ENCODE measurements at regions not wholly inside any gene's neighbourhood (a gene's known extent, or its start where the extent isn't known, plus 50 kb on each side); places are given as distances from the start of the nearest gene placed in this dataset.
"Not testable (repeated sequence)": the region's sequence is repeated elsewhere in the genome, so short reads cannot be mapped to it uniquely, and the experiment has no call there.

DNA sequence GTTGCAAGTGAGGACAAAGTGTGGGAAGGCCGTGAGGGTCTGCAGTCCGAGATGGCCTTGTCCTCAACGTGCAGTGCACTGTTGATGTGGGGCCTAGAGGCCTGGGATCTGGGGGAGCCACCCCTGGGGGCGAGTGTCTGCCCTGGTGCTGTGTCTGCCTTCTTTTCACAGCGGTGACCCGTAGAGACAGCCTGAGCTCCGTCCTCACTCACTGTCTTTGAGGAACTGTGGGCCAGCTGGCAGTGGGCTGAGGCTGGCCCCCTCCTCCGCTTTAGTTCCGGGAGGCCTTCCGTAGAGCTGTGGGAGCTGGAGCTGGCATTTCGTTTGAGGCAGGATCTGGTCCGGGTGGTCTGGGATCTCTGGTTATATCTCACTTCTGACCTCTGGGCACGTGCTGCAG is 1370.6 kb downstream of the CDH12 start:
- peak in 1 of 5 donors; percentile 25 for DNase-seq

DNA sequence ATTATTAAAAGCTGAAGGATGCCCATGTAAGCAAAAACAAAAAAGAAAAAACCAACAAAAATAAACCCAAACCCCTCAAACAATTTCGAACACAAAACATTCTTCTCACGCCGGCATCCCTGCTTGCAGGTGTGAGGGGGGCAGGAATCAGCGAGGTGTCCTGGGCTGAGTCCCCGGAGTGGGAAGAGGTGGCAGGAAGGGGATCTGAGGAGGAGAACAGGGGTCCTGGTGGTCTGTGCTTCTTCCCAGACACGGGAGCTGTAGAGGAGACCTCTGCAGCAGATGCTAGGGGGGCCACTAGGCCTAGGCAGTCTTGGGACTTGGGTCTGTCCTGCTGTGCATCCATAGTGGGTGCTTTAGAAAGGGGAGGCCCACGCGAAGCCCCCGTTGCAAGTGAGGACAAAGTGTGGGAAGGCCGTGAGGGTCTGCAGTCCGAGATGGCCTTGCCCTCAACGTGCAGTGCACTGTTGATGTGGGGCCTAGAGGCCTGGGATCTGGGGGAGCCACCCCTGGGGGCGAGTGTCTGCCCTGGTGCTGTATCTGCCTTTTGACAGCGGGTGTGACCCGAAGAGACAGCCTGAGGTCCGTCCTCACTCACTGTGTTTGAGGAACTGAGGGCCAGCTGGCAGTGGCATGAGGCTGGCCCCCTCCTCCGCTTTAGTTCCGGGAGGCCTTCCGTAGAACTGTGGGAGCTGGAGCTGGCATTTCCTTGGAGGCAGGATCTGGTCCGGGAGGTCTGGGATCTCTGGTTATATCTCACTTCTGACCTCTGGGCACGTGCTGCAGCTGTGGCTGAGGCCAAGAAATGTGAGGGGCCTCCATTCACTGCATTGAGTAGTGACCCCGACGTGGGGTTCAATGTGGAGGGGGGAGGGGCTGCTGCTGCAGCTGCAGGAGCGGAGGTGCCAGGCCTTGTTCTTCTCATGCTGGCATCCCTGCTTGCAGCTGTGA is 1371.5 kb downstream of the CDH12 start:
- peak in 1 of 5 donors; percentile 24 for DNase-seq

DNA sequence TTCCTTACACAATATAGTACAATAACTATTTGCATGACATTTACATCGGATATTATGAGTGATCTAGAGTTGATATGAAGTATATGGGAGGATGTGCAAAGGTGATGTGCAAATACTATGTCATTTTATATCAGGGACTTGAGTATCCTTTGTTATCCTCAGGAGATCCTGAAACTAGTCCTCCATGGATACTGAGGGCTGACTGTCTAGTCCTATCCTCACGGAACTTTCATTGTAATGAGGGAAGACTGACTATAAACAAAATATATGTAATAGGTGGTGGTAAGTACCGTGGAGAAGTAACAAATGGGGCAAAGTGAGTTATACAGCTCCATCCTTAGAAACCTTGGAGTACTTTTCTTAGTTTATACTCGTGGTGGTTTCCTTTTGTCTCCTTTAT is 1373.1 kb downstream of the CDH12 start:
- DNase-seq: peak in 1 of 5 donors; percentile 7

DNA sequence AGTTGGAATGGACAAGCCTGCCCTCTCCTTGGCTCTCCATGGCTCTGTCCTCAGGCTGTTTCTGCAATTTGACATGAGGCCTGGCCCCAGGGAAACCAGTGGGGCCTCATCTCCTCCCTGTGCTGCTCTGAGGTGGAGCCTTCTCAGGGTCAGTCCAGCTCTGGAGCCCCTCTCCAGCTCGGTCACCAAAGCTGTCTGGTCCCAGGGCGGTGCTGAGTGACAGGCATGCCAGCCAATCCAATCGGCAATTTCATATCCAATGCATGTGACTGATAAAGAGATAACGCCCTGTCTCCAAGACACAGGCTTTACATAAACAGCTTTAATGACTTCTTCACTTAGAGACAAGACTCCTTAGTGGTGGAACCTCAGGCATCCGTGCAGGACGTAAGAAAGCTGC is 1379.2 kb downstream of the CDH12 start:
- not testable (repeated sequence) for DNase-seq

DNA sequence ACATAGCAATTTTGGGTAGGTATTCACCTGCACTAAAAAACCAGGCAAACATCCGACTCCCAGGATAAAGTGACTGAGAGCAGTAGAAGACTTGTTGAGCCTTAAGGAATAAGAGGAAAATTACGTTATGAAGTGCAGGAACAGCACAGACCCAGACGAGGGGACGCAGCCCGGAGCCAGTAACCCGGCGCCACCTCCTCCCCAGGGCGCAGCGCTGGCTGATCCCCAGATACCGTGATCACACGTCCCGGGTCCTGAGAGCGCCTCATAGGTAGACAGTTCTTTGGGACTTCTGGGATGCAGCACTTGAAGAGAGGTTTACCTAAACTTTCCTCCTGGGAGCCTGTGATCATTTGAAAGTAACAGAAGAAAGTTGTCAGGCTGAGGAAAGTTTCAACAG is 1379.7 kb downstream of the CDH12 start:
- not testable (repeated sequence) for DNase-seq

DNA sequence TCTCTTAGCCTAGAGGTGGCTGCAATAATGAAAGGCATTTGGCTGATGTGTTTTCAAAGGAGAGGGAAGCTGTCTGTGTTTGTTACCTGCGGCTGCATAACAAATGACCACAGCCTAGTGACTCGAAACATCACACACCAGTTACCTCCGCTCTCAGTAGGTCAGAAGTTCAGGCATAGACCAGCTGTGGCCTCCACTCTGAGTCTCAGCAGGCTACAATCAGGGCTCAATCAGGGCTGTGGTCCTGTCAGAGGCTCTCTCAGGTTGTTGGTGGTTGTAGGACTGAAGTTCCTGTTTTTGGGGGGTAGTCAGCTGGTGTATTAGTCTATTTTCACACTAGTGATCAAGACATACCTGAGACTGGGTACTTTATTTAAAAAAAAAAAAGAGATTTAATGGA is 1381.5 kb downstream of the CDH12 start:
- not testable (repeated sequence) for DNase-seq

DNA sequence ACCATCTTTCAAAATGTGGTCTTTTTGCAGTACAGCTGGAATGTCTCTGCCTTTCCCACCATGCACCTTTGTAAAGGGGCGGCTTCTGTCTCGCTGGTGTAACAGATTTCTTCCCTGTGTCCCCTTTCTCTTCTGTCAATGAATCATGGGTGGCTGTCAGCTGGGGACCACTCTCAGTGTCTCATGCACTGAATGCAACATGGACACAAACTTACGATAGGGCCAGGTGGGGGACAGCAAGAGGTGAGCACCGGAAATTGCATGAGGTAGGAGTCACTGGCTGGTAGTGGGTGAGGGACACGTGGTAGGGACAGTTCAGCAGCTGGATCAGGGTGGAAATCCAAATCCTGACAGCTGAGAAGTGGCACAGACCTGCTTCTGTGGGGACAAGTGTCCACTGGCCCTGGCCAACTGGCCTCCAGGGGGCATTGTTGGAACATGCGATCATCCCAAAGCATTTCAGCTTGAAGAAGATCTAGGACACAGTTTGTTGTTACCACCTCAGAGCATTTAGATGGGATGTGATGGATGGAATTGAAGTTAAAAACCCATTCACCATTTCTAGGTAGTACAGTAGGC is 1383.5 kb downstream of the CDH12 start:
- peak in 1 of 5 donors; percentile 2 for DNase-seq

DNA sequence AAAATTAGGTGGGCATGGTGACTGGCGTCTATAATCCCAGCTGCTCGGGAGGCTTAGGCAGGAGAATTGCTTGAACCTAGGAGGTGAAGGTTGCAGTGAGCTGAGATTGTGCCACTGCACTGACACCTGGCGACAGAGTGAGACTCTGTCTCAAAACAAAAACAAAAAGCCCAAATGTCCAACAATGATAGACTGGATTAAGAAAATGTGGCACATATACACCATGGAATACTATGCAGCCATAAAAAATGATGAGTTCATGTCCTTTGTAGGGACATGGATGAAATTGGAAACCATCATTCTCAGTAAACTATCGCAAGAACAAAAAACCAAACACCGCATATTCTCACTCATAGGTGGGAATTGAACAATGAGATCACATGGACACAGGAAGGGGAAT is 1385.6 kb downstream of the CDH12 start:
- not testable (repeated sequence) for DNase-seq

DNA sequence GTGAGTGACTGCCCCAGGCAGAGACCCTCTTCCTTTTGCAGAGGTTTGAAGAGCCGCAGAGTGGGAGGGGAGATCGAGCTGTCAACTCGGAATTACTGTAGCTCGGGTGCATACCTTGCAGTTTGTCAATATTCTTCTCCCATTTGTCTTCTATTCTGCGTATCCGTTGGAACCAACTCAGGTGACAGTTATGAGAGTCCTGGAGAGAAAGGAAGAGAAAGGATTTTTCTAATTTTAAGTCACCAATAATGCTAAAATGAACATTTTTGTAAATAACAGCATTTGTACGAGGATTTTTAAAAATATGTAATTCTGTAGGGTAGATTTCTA is 1393.4 kb downstream of the CDH12 start:
- not testable (repeated sequence) for DNase-seq

DNA sequence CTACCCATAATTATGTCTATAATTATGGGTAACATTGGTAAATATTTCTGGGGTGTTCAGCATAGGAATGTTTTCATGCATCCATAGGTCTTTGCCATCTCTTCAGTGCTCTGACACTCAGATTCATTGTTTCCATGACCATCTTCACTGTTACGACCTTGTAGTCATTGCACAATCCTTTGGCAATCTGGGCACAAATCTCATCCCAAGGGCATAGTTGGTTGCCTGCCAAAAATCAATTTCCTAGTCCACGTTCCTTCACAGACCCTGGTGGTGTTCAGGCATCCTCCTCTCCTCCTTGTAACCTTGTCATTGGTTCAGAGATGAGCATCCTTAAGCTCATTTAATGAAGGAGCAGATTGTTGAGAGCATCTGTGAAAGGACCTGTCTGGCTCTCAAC is 1400.7 kb downstream of the CDH12 start:
- DNase-seq: no peak

DNA sequence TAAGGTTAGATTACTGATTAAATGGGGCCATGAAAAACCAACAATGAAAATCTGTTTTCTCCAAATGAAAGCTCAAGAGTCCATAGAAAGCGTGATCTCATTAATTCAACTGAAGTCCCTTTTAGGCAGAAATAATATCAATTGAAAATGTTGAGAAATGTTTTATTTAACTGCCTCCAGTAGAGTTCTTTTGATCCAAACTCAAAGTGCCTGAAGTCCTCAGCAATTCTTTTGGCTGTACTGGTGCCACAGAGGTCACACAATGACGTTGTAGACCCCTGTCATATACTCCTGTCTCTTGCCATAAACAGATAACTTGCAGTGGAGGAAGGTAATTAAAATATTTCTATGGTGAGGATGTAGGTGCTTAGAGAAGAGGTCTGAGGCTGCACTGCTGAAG is 1420.5 kb downstream of the CDH12 start:
- DNase-seq: no peak

DNA sequence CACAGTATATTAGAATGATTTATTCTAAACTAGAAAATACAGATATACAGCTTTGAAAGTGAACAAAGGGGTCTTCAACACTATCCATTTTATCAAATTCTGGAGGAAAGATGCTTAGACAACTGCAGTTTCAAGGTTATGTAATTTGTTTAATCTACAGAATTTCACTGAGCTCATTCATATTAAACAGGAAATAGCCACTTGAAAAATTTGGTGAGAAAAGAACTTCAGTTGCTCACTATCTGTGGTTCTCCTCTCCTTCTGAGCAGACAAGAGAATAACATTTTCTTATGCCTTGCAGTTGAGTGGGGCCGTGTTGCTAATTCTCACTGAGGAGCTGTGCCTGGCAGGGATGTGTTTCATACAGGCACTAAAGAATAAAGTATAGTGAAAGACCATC is 1428.2 kb downstream of the CDH12 start:
- DNase-seq: no peak

DNA sequence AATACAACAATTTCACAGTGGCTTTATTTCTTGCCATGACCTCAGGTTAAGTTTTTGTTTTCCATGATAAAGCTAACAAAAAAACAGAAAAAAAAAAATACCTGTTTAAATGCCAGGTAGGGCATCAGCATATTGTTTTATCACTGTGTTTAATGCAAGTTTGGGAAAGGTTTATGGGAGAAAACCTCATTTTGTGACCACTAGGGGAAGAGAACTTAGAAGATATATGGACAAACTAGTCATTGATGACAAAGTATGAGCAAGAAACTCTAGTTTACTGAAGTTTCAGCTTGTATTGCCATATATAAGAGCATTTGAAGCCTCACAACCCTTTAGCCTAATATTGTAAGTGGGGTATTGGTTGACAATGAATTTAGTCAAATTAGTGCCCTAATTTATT is 1431.4 kb upstream of the CDH18 start:
- no peak for DNase-seq

DNA sequence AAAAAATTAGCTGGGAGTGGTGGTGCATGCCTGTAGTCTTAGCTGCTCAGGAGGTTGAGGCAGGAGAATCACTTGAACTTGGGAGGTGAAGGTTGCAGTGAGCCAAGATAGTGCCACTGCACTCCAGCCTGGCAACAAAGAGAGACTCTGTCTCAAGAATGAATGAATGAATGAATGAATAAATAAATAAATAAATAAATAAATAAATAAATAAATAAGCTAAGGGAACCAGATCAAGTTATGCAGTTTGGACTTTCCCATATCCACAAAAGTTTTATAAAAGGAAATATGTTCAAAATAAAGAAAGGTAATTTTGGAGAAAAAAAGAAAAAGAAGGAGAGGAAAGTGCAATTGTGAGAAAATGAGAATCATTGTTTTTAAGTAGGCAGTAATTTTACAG is 1414.1 kb upstream of the CDH18 start:
- not testable (repeated sequence) for DNase-seq

DNA sequence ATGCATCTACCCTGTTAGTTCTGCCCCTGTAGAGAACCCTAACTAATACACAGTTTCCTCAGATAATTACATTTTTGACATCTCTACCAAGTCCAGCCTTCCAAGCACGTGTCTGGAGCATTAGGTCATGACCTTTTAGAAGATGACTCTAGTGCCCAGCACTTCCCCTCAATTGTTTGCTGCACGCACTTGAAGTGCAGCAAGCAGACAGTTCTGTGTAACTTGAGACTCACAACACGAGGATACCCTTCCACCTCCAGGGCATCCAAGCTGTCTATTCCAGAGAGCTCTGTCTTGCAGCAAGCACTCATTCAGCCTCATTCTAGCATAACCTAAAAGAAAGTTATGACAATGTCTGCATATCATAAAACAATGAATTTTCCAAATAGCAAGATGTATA is 1410.5 kb upstream of the CDH18 start:
- no peak for DNase-seq

DNA sequence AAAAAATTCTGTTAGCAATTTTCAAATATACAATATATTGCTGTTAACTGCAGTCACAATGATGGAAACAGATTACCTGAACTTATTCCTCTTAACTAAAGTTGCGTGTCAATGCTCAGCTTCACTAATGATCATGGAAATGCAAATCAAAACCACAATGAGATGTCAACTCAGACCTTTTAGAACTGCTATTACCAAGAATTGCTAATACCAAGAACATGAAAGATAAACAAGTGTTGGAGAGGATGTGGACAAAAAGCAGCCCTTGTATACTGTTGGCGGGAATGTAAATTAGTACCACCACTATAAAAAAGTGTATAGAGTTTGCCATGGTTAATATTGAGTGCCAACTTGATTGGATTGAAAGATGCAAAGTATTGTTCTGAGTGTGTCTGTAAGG is 1409.7 kb upstream of the CDH18 start:
- DNase-seq: no peak

DNA sequence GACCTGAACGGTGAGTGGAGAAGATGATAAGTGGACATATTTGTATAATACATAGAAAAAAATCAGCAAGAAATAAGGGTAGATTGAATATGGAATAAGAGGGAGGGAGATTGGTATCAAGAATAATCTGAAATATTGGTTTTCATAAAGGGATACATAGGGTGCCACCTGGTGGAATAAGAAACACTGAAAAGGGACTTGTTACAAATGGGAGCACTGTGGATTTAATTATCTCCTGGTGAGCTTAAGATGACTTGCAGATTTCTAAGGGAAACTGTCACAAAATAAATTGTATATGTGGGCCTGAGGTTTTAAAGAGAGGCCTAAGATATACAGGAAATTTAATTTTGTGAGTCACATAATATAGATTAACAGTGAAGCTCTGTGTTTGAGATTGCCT is 1403.5 kb upstream of the CDH18 start:
- DNase-seq: no peak

DNA sequence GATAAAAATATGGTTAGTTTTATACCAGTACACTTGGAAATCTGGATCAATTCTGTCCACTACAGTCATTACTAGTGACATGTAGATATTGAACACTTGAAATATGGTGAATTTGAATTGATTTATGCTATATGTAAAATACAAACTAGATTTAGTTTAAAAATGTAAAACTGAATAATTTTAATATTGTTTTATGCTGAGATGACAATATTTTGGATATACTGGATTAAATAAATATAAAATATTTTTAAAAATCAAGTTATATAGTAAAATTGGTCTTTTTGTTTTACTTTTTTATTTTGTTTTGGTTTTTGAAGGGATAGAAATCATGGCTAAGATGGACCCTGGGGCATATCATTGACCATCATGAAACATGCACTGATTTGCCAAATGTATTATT is 1372.8 kb upstream of the CDH18 start:
- DNase-seq: not testable (repeated sequence)

DNA sequence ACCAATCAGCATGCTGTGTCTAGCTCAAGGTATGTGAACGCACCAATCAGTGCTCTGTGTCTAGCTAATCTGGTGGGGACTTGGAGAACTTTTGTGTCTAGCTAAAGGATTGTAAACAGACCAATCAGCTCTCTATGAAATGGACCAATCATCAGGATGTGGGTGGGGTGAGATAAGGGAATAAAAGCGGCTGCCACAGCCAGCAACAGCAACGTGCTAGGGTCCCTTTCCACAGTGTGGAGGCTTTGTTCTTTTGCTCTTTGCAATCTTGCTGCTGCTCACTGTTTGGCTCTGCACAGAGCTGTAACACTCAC is 1353.9 kb upstream of the CDH18 start:
- not testable (repeated sequence) for DNase-seq

DNA sequence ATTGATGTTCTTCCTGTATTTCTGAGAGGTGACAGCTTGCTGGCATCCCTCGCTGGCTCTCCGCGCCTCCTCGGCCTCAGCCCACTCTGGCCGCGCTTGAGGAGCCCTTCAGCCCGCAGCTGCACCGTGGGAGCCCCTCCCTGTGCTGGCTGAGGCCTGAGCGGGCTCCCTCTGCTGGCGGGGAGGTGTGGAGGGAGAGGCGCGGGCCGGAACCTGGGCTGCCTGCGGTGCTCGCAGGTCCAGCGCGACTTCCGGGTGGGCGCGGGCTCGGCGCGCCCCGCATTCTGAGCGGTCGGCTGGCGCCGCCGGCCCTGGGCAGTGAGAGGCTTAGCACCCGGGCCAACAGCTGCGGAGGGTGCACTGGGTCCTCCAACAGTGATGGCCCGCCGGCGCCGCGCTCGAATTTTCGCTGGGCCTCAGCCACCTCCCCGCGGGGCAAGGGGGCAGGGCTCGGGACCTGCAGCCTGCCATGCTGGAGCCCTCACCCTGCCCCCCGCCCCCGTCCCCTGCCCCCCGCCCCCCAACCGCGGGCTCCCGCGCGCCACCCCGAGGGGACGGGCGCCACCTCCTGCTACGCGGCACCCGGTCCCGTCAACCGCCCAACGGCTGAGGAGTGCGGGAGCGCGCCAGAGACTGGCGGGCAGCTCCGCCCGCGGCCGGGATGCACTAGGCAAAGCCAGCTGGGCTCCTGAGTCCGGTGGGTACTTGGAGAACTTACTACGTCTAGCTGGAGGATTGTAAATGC is 1353.4 kb upstream of the CDH18 start:
- DNase-seq: not testable (repeated sequence)

DNA sequence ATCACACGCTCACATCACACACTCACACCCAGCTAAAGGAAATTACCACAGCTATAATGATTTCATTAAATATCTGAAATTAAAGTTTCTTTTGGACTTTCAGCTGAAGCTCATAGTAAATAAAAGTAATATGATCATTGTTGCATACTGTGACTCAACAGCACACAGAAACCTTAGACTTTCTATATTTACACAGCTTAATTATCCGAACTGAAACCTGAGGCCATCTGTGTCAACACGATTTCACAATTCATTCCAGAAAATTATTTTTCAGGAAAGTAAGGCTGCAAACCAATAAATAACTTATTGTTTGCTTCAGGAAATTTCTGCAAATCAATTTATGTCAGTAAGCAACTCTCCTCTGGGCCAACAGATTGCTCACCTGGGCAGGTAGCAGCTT is 1352.2 kb upstream of the CDH18 start:
- DNase-seq: not testable (repeated sequence)

DNA sequence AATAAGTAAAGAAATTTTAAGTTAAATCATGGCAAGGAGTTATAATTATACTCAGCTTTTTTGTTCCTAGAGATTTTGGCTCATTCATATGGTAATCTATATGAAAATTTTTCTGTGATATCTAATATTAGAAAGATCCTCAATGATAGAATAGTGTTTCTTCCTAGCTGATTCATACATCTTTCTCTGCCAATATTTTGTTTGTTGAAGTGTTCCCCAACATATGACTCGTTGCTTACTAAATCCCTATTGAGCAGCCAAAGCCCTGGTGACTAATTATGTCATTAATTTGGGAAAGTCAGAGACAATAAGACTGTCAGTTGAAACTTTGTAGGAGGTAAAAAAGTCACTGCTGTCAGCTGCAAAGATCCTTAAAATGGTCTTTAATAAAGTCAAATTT is 1348.5 kb upstream of the CDH18 start:
- not testable (repeated sequence) for DNase-seq

DNA sequence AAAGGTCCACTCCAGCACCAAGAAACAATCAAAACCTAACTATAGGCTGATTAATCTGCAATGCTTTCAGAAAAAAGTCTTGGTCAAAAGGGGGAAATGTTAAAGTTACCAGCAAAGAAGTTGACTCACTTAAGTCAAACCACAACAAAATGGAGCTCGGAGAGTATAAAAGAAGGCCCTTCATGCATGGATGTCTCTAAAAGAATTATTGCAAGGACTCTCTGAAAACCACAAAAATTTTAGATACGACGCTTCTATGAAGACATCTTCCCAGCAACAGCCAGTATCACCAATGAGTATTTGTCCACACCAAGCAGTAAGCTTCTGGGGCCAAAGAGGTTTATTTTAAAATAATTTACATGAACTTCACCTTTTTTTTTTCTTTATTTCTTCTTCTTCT is 1327.4 kb upstream of the CDH18 start:
- not testable (repeated sequence) for DNase-seq

DNA sequence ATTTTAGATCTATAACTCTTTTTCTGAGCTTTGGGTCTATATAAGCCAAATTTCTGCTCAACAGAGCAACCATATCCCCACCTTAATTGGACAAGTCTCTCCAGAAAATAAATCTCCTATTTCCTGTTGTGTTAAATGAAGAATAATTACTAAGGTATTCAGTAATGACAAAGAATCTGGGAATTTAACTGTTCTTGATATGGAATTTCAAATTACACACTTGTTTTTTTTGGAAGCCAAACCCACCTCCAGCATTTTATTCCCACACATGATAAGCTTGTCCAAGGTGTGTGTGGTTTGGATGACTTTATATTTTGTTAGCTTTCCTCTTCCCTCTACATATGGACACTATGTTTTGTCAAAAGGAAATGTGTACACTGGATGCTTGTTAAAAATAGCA is 1313.2 kb upstream of the CDH18 start:
- DNase-seq: not testable (repeated sequence)
